Adrenal gland (tissue), 9 donors: ENCODE measurements at regions not wholly inside any gene's neighbourhood (a gene's known extent, or its start where the extent isn't known, plus 50 kb on each side); places are given as distances from the start of the nearest gene placed in this dataset.

Source experiments
- DNase-seq, 7 donors: peaks; one replicate each; pipeline ENCODE4 v3.0.0-alpha.2; 2019 to 2020
- H3K27ac ChIP-seq, 5 donors: fragments of 200-600 bp; sonication (generic) in 4 of 5; 1 replicate in 3 of 5; 2 replicates in 2 of 5; pipeline versions ENCODE4 v1.5.1 to v1.8.0; 2016 to 2020; ENCODE audit warnings: mild to moderate bottlenecking in 1 of 5
- H3K27me3 ChIP-seq: fragments of 200-600 bp; 2 replicates; pipeline ENCODE4 v1.8.0; 2021
- H3K36me3 ChIP-seq, 2 donors: fragments of 200-600 bp; replicated peaks in 1 of 2; 1 replicate in 1 of 2; 2 replicates in 1 of 2; pipeline versions ENCODE4 v1.5.1 to v1.8.0; 2018 to 2022
- H3K4me1 ChIP-seq, 2 donors: fragments of 200-600 bp; replicated peaks in 1 of 2; 1 replicate in 1 of 2; 2 replicates in 1 of 2; pipeline versions ENCODE4 v1.5.1 to v1.8.0; 2018 to 2021
- H3K4me3 ChIP-seq, 4 donors: fragments of 200-600 bp; sonication (generic) in 3 of 4; one replicate each; pipeline ENCODE4 v1.5.1; 2016 to 2018
- H3K9me3 ChIP-seq, 3 donors: fragments of 200-600 bp; sonication (generic) in 1 of 3; replicated peaks in 1 of 3; 1 replicate in 2 of 3; 2 replicates in 1 of 3; pipeline versions ENCODE4 v1.5.1 to v1.8.0; 2016 to 2021
- POLR2A ChIP-seq, 2 donors: fragments of 450-650 bp; IDR thresholded peaks; one replicate each; pipeline ENCODE4 v1.6.1; 2017; ENCODE audit warnings: antibody characterized with exemption in 2 of 2, mild to moderate bottlenecking in 2 of 2, moderate library complexity in 1 of 2
- WGBS, 4 donors: extraction: QIAGEN DNeasy Blood & Tissue Kit in 2 of 4; methylation state at CpG; one replicate each; pipeline versions ENCODE4 v1.1.5 to v1.1.7; 2013 to 2017; 5-methylcytosine and 5-hydroxymethylcytosine counted together
- intact Hi-C, 2 donors: fragments of 100-400 bp; cut with DNase I; formaldehyde crosslinking; loops; one replicate each; pipeline versions ENCODE4 v1.14.1 to v1.15.0; 2022 to 2023
- TF ChIP-seq, protein P1 (sequence below), 6 experiments: fragments of 450-650 bp in 4 of 6; fragments of 200-600 bp in 2 of 6; sonication (generic) in 1 of 6; IDR thresholded peaks; 1 replicate in 5 of 6; 2 replicates in 1 of 6; pipeline versions ENCODE4 v1.5.1 to v1.8.0; 2016 to 2021; ENCODE audit warnings: antibody characterized with exemption in 6 of 6, mild to moderate bottlenecking in 2 of 6, moderate library complexity in 1 of 6
- donor health status: healthy with polysubstance abuse.
- donor health status: Bipolar disorder and iron deficiency.
- donor health status: DM: yes; HTN: yes; CAD: no.
- donor health status: DM: no; HTN: no; CAD: no.
- donor health status: DM: no; HTN: no; CAD: no.

DNA sequence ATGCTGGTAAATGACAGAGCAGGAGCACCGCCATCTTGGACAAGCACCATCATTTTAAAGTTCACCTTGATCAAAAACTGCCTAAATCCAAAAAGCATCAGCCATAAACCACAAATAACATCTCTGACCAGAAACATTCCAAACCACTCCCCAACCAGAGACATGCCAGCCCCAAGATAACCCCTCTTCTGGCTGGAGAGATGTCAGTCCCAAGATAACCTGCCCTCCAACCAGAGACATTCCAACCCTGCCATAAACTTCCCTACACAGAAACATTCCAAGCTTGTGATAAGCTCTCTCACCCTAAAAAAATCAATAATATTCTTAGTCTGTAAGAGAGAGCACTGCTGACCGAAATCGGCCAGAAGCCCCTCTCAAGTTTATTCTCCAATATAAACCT lies 659.3 kb downstream of the XPNPEP1 start:
- no peaks in the 10 kb centered on the region for H3K4me1 ChIP-seq
- no peak for TF ChIP-seq POLR2A (IDR thresholded peaks at IDR 0.05)
- TF ChIP-seq, protein P1, sequence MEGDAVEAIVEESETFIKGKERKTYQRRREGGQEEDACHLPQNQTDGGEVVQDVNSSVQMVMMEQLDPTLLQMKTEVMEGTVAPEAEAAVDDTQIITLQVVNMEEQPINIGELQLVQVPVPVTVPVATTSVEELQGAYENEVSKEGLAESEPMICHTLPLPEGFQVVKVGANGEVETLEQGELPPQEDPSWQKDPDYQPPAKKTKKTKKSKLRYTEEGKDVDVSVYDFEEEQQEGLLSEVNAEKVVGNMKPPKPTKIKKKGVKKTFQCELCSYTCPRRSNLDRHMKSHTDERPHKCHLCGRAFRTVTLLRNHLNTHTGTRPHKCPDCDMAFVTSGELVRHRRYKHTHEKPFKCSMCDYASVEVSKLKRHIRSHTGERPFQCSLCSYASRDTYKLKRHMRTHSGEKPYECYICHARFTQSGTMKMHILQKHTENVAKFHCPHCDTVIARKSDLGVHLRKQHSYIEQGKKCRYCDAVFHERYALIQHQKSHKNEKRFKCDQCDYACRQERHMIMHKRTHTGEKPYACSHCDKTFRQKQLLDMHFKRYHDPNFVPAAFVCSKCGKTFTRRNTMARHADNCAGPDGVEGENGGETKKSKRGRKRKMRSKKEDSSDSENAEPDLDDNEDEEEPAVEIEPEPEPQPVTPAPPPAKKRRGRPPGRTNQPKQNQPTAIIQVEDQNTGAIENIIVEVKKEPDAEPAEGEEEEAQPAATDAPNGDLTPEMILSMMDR (IDR thresholded peaks at IDR 0.05), result no peak

DNA sequence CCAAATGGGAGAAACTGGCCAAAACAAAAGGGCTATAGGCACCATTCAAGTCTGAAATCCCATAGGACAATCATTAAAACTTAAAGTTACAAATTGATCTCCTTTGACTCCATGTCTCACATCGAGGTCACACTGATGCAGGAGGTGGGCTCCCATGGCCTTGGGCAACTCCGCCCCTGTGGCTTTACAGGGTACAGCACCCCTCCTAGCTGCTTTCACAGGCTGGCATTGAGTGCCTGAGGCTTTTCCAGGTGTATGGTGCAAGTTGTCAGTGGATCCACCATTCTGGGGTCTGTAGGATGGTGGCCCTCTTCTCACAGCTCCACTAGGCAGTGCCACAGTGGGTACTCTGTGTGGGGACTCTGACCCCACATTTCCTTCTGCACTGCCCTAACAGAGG lies 662.1 kb downstream of the XPNPEP1 start:
- no peak for TF ChIP-seq POLR2A (IDR thresholded peaks at IDR 0.05)
- TF ChIP-seq, protein P1 (IDR thresholded peaks at IDR 0.05), result no peak
- no peaks in the 10 kb centered on the region for H3K36me3 ChIP-seq
- no peaks in the 10 kb centered on the region for H3K27me3 ChIP-seq
- intact Hi-C loops, result no loop called here
- H3K4me3 ChIP-seq, result no peak overlapping the region
- H3K27ac ChIP-seq, result no peak overlapping the region
- H3K9me3 ChIP-seq, result no peaks in the 10 kb centered on the region
- H3K4me1 ChIP-seq, result no peaks in the 10 kb centered on the region
- WGBS, 4 donors, result 65 to 80% (median 70%) methylated on average over 1 to 2 of the region's 2 CpGs
- no peak for DNase-seq

More for the DNA sequence above, 659.3 kb downstream of the XPNPEP1 start:
- intact Hi-C loops, result no loop called here
- Histone ChIP-seq H3K27me3 (no peaks in the 10 kb centered on the region), H3K27ac (no peak overlapping the region), H3K9me3 (no peaks in the 10 kb centered on the region), H3K36me3 (no peaks in the 10 kb centered on the region), H3K4me3 (no peak overlapping the region)
- DNase-seq, result no peak
- 67 to 79% (median 73%) methylated on average over 3 of the region's 3 CpGs for WGBS, 4 donors

DNA sequence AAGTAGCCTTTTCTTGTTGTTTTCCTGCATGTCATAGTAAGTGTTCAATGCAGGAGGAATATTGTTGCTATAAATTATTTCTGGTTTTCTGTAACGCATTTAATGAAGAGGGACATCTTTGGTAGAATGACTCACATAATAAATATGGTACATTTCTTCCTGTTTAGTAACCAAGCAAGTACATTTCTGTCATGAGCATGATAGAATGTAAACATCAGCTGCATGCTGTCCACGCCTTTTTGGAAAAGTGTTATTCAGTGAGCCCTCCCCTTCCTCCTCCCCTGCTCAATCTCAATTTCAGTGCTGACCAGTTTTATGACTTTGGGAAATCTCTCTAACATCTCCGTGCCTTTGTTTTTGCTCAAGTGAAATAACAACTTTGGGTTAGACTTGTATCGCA lies 664.0 kb downstream of the XPNPEP1 start:
- Histone ChIP-seq H3K27ac (no peak overlapping the region), H3K9me3 (no peaks in the 10 kb centered on the region), H3K36me3 (no peaks in the 10 kb centered on the region), H3K27me3 (no peaks in the 10 kb centered on the region), H3K4me3 (no peak overlapping the region), H3K4me1 (no peaks in the 10 kb centered on the region)
- intact Hi-C loops, result no loop called here
- TF ChIP-seq POLR2A (IDR thresholded peaks at IDR 0.05), result no peak
- TF ChIP-seq, protein P1 (IDR thresholded peaks at IDR 0.05), result no peak
- DNase-seq, result no peak
- 58 to 77% (median 70%) methylated on average over 4 of the region's 4 CpGs for WGBS, 4 donors

DNA sequence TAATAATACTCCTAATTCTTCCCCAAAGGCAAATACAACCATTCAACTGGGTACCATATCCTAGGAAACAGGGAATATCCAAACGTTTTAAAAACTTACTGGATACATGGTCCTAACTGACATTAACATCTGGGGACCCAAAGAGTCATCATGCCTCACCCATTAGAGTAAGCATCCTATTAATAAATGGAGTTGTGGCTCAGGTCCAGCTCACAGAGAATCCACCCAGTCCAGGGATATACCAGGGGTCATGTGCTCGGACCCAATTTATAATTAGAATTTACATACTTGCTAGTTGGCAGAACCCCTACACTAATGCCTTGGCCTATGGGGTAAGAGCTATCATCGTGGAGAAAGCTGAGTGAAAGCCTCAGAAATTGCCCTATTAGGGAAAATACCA lies 670.0 kb downstream of the XPNPEP1 start:
- 49 to 75% (median 58%) methylated on average over 3 of the region's 3 CpGs for WGBS, 4 donors
- H3K4me3 ChIP-seq, result no peak overlapping the region
- intact Hi-C loops, result no loop called here
- no peak for DNase-seq
- H3K9me3 ChIP-seq, result no peaks in the 10 kb centered on the region
- H3K27ac ChIP-seq, result no peak overlapping the region
- H3K27me3 ChIP-seq, result no peaks in the 10 kb centered on the region
- H3K36me3 ChIP-seq, result no peaks in the 10 kb centered on the region
- no peaks in the 10 kb centered on the region for H3K4me1 ChIP-seq
- TF ChIP-seq POLR2A (IDR thresholded peaks at IDR 0.05), result no peak
- TF ChIP-seq, protein P1 (IDR thresholded peaks at IDR 0.05), result no peak
